HG03558 (cell line): ENCODE measurements at regions not wholly inside any gene's neighbourhood (a gene's known extent, or its start where the extent isn't known, plus 50 kb on each side); places are given as distances from the start of the nearest gene placed in this dataset.
"Not testable (repeated sequence)": the region's sequence is repeated elsewhere in the genome, so short reads cannot be mapped to it uniquely, and the experiment has no call there.

Experiments used
- ATAC-seq: cut with Tn5 transposase; IDR thresholded peaks from one replicate; pipeline ENCODE4 v1.9.1; 2021; ENCODE audit warnings: moderate number of reproducible peaks; ENCODE audit not compliant: unreplicated experiment; ENCODE audit errors: extremely low read depth

GRCh38 chr1:148362626-148363438 lies 120.3 kb downstream of the PPIAL4G start:
- ATAC-seq = no peak

GRCh38 chr1:148362216-148362611 lies 120.9 kb downstream of the PPIAL4G start:
- no peak for ATAC-seq

- ATAC-seq = not testable (repeated sequence)
Observed at GRCh38 chr1:148361427-148362215, 121.5 kb downstream of the PPIAL4G start.

- no peak for ATAC-seq
Observed at GRCh38 chr1:148357037-148357436, 126.1 kb downstream of the PPIAL4G start.

GRCh38 chr1:148355976-148356375 lies 127.1 kb downstream of the PPIAL4G start:
- ATAC-seq = no peak

- ATAC-seq = no peak
Observed at GRCh38 chr1:148354913-148355308, 128.2 kb downstream of the PPIAL4G start.

- no peak for ATAC-seq
Observed at GRCh38 chr1:148354284-148354912, 128.7 kb downstream of the PPIAL4G start.

GRCh38 chr1:148353461-148354283 lies 129.4 kb downstream of the PPIAL4G start:
- no peak for ATAC-seq

- ATAC-seq = no peak
Observed at GRCh38 chr1:148352470-148353053, 130.5 kb downstream of the PPIAL4G start.

GRCh38 chr1:148347781-148348180 lies 135.3 kb downstream of the PPIAL4G start:
- no peak for ATAC-seq

- not testable (repeated sequence) for ATAC-seq
Observed at GRCh38 chr1:148345659-148346151, 137.4 kb downstream of the PPIAL4G start.

- ATAC-seq = not testable (repeated sequence)
Observed at GRCh38 chr1:148344651-148345050, 138.5 kb downstream of the PPIAL4G start.

- not testable (repeated sequence) for ATAC-seq
Observed at GRCh38 chr1:148341729-148342128, 141.4 kb downstream of the PPIAL4G start.

- not testable (repeated sequence) for ATAC-seq
Observed at GRCh38 chr1:148336121-148336918, 146.8 kb downstream of the PPIAL4G start.

- ATAC-seq = peak; percentile 50
Observed at GRCh38 chr1:148334339-148335130, 148.6 kb downstream of the PPIAL4G start.

- no peak for ATAC-seq
Observed at GRCh38 chr1:148333875-148334338, 149.2 kb downstream of the PPIAL4G start.

GRCh38 chr1:148328884-148329283 lies 154.2 kb downstream of the PPIAL4G start:
- no peak for ATAC-seq

GRCh38 chr1:148325031-148325430 lies 158.1 kb downstream of the PPIAL4G start:
- not testable (repeated sequence) for ATAC-seq
